OCI-LY3 (cell line): ENCODE measurements at regions not wholly inside any gene's neighbourhood (a gene's known extent, or its start where the extent isn't known, plus 50 kb on each side); places are given as distances from the start of the nearest gene placed in this dataset.

ENCODE experiments used
- CTCF ChIP-seq: fragments of 200-600, 300-600 bp; sonication (generic); IDR thresholded peaks from 2 replicates; pipeline ENCODE4 v1.5.1; 2014; ENCODE audit warnings: antibody characterized with exemption, low read length, low read depth
- EZH2phosphoT487 ChIP-seq: fragments of 200-600 bp; shearing (Covaris generic); IDR thresholded peaks from 2 replicates; pipeline ENCODE4 v1.6.1; 2018; ENCODE audit warnings: antibody characterized with exemption, mixed run types, low read depth

GRCh38 chr6:40778196-40778595 lies 191.0 kb upstream of the LRFN2 start:
- no peak for TF ChIP-seq CTCF
- no peak for TF ChIP-seq EZH2phosphoT487
